MCF 10A (cell line): ENCODE measurements at regions not wholly inside any gene's neighbourhood (a gene's known extent, or its start where the extent isn't known, plus 50 kb on each side); places are given as distances from the start of the nearest gene placed in this dataset.
"Not testable (repeated sequence)": the region's sequence is repeated elsewhere in the genome, so short reads cannot be mapped to it uniquely, and the experiment has no call there.

ENCODE experiments used
- BruUV-seq: library from RNA; stranded (reverse); fragments of 400-500 nt; replicated peaks from 2 replicates; lab custom pipeline; 2021; lab: Mats Ljungman, UMichigan
- CTCF ChIA-PET: fragments of 300-600 bp; sonication (Branson Sonifier 250); formaldehyde crosslinking; extraction: SDS; loops from one replicate; lab custom pipeline; 2021; ENCODE audit warnings: antibody characterized with exemption, inconsistent platforms; lab: Yijun Ruan, JAX
- POLR2A ChIA-PET: fragments of 300-600, 350-650 bp; sonication (Branson Sonifier 250); formaldehyde crosslinking; extraction: SDS; loops from one replicate; lab custom pipeline; 2020; ENCODE audit warnings: antibody characterized with exemption, inconsistent platforms; lab: Yijun Ruan, JAX
- DNase-seq: peaks from one replicate; pipeline ENCODE4 v3.0.0-alpha.2; 2018; ENCODE audit not compliant: unreplicated experiment
- H3K27ac Mint-ChIP-seq: one replicate; pipeline ENCODE4 v1.8.0; 2022; ENCODE audit warnings: mild to moderate bottlenecking, low read depth, mixed read lengths; ENCODE audit not compliant: unreplicated experiment
- H3K27me3 Mint-ChIP-seq: one replicate; pipeline ENCODE4 v1.8.0; 2022; ENCODE audit warnings: mixed read lengths; ENCODE audit not compliant: insufficient read depth, unreplicated experiment
- H3K36me3 Mint-ChIP-seq: one replicate; pipeline ENCODE4 v1.8.0; 2022; ENCODE audit warnings: mild to moderate bottlenecking, moderate library complexity, mixed read lengths; ENCODE audit not compliant: insufficient read depth, unreplicated experiment
- H3K4me1 Mint-ChIP-seq: one replicate; pipeline ENCODE4 v1.8.0; 2022; ENCODE audit warnings: mixed read lengths; ENCODE audit not compliant: insufficient read depth, unreplicated experiment
- H3K4me3 Mint-ChIP-seq: one replicate; pipeline ENCODE4 v1.8.0; 2022; ENCODE audit warnings: mild to moderate bottlenecking, moderate library complexity, mixed read lengths; ENCODE audit not compliant: unreplicated experiment
- H3K9me3 Mint-ChIP-seq: one replicate; pipeline ENCODE4 v1.8.0; 2022; ENCODE audit warnings: mixed read lengths; ENCODE audit not compliant: unreplicated experiment
- CTCF ChIP-seq: fragments of 200-600 bp; IDR thresholded peaks from one replicate; pipeline ENCODE4 v1.8.0; 2022; ENCODE audit warnings: antibody characterized with exemption, mild to moderate bottlenecking; ENCODE audit not compliant: unreplicated experiment
- intact Hi-C: fragments of 100-400 bp; cut with micrococcal nuclease; formaldehyde crosslinking; loops from 2 replicates; pipeline ENCODE4 v1.14.1; 2022

- ChIA-PET POLR2A (no interaction called here), CTCF (no interaction called here)
- no peaks in the 10 kb centered on the region for H3K4me1 Mint-ChIP-seq
- H3K4me3 Mint-ChIP-seq, result no peak overlapping the region
- DNase-seq, result no peak
- no peak overlapping the region for H3K27ac Mint-ChIP-seq
- H3K9me3 Mint-ChIP-seq, result peaks cover 5% of the 10 kb centered on the region
- no peaks in the 10 kb centered on the region for H3K36me3 Mint-ChIP-seq
- BruUV-seq, result no TSS peak
- intact Hi-C loops, result no loop called here
- no peak for TF ChIP-seq CTCF
- no peaks in the 10 kb centered on the region for H3K27me3 Mint-ChIP-seq
These were observed 935.3 kb upstream of the KLHL29 start for GRCh38 chr2:22449696-22450095.

GRCh38 chr2:22450831-22451230 is 934.1 kb upstream of the KLHL29 start:
- Mint-ChIP-seq H3K4me3 (no peak overlapping the region), H3K36me3 (no peaks in the 10 kb centered on the region), H3K27me3 (no peaks in the 10 kb centered on the region), H3K9me3 (peaks cover 7% of the 10 kb centered on the region), H3K4me1 (no peaks in the 10 kb centered on the region), H3K27ac (no peak overlapping the region)
- BruUV-seq, result no TSS peak
- TF ChIP-seq CTCF, result no peak
- intact Hi-C loops, result no loop called here
- CTCF ChIA-PET, result no interaction called here
- DNase-seq, result no peak
- POLR2A ChIA-PET, result no interaction called here

GRCh38 chr2:22454826-22455485 is 930.0 kb upstream of the KLHL29 start:
- CTCF ChIA-PET, result interaction anchor here (0.7 kb wide), 1 partner anchor 906 kb away, joined by 3 read pairs; no protein-coding TSS in a partner anchor
- intact Hi-C loops, result no loop called here
- no TSS peak for BruUV-seq
- no peak overlapping the region for H3K27ac Mint-ChIP-seq
- H3K4me1 Mint-ChIP-seq, result no peaks in the 10 kb centered on the region
- POLR2A ChIA-PET, result no interaction called here
- no peak for TF ChIP-seq CTCF
- no peaks in the 10 kb centered on the region for H3K27me3 Mint-ChIP-seq
- H3K9me3 Mint-ChIP-seq, result peaks cover 7% of the 10 kb centered on the region
- DNase-seq, result no peak
- no peaks in the 10 kb centered on the region for H3K36me3 Mint-ChIP-seq
- no peak overlapping the region for H3K4me3 Mint-ChIP-seq

GRCh38 chr2:22458440-22458839 is 926.5 kb upstream of the KLHL29 start:
- peaks cover 20% of the 10 kb centered on the region for H3K9me3 Mint-ChIP-seq
- H3K4me1 Mint-ChIP-seq, result no peaks in the 10 kb centered on the region
- no peak for TF ChIP-seq CTCF
- intact Hi-C loops, result no loop called here
- no peaks in the 10 kb centered on the region for H3K36me3 Mint-ChIP-seq
- POLR2A ChIA-PET, result no interaction called here
- no peak overlapping the region for H3K27ac Mint-ChIP-seq
- BruUV-seq, result no TSS peak
- CTCF ChIA-PET, result no interaction called here
- no peak overlapping the region for H3K4me3 Mint-ChIP-seq
- DNase-seq, result no peak
- H3K27me3 Mint-ChIP-seq, result no peaks in the 10 kb centered on the region

GRCh38 chr2:22475103-22475502 is 909.9 kb upstream of the KLHL29 start:
- CTCF ChIA-PET, H3K27me3 Mint-ChIP-seq, BruUV-seq: not testable (repeated sequence)

More at GRCh38 chr2:22475103-22475502, 909.9 kb upstream of the KLHL29 start:
- H3K9me3 Mint-ChIP-seq, H3K4me1 Mint-ChIP-seq, POLR2A ChIA-PET, H3K36me3 Mint-ChIP-seq, intact Hi-C loops, H3K4me3 Mint-ChIP-seq, H3K27ac Mint-ChIP-seq, DNase-seq: not testable (repeated sequence)
